ENCODE measurements at regions not wholly inside any gene's neighbourhood (a gene's known extent, or its start where the extent isn't known, plus 50 kb on each side); places are given as distances from the start of the nearest gene placed in this dataset.

- Histone ChIP-seq H3K4me3 (no peak overlapping the region), H3K27ac (no peak overlapping the region)
- TF ChIP-seq, protein P1, sequence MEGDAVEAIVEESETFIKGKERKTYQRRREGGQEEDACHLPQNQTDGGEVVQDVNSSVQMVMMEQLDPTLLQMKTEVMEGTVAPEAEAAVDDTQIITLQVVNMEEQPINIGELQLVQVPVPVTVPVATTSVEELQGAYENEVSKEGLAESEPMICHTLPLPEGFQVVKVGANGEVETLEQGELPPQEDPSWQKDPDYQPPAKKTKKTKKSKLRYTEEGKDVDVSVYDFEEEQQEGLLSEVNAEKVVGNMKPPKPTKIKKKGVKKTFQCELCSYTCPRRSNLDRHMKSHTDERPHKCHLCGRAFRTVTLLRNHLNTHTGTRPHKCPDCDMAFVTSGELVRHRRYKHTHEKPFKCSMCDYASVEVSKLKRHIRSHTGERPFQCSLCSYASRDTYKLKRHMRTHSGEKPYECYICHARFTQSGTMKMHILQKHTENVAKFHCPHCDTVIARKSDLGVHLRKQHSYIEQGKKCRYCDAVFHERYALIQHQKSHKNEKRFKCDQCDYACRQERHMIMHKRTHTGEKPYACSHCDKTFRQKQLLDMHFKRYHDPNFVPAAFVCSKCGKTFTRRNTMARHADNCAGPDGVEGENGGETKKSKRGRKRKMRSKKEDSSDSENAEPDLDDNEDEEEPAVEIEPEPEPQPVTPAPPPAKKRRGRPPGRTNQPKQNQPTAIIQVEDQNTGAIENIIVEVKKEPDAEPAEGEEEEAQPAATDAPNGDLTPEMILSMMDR (IDR thresholded peaks at IDR 0.05) = no peak
- DNase-seq (ENCODE audit: low spot score) = no peak
Measured at GRCh38 chr18:61749031-61749430, 143.8 kb downstream of the RNF152 start.

GRCh38 chr18:61748004-61748403, 144.8 kb downstream of the RNF152 start:
- no peak overlapping the region for H3K27ac ChIP-seq
- no peak for DNase-seq (ENCODE audit: low spot score)

GRCh38 chr18:61743775-61744531, 148.9 kb downstream of the RNF152 start:
- Histone ChIP-seq H3K4me3 (no peak overlapping the region), H3K27ac (peak overlapping the region; percentile 86 to 98)
- DNase-seq (ENCODE audit: low spot score) = no peak
- TF ChIP-seq, protein P1 (IDR thresholded peaks at IDR 0.05) = no peak

More at GRCh38 chr18:61748004-61748403, 144.8 kb downstream of the RNF152 start:
- no peak overlapping the region for H3K4me3 ChIP-seq
- TF ChIP-seq, protein P1 (IDR thresholded peaks at IDR 0.05) = no peak

DNA sequence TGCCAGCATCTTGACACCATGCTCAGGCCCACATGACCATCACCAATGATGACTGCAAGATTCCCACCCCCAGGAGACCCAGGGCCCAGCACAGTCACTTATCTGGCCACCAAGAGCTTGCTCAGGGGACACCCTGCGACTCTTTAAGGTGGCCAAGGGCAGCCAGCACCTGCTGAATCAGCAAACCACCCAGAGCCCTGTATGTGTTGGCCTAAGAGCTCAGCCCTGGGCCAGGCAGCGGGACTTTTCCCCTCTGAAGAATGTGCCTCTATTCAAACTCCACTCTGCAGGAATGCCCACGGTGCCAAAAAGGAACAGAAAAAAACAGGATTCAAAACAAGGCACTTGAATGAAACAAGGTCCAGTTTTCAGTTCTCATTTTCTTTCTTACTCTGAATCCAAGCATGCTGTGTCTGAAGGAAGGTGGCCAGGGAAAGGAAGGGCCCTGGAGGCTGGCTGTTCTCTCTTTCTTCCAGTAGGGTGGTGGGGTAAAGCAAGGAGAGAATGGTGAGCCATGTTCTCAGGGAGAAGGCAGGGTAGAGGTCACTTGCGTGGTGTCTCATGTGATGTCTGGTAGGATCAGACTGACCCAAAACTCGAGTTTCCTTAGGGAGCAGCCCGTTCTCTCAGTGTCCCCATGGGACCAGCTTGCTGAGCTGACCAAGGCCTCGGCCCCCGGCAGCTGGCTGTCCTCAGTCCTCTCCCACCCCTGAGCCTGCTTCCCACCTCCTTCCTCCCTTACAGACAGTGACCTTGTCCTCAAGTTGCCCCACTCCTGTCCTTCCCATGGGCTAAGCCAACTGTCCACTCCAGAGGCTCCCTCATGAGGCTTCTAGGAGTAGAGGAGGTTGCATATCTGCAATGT, 150.0 kb downstream of the RNF152 start:
- peak; percentile 92 for DNase-seq (ENCODE audit: low spot score)
- Histone ChIP-seq H3K4me3 (no peak overlapping the region), H3K27ac (peak overlapping the region; percentile 86 to 98)
- TF ChIP-seq, protein P1 (IDR thresholded peaks at IDR 0.05) = no peak

DNA sequence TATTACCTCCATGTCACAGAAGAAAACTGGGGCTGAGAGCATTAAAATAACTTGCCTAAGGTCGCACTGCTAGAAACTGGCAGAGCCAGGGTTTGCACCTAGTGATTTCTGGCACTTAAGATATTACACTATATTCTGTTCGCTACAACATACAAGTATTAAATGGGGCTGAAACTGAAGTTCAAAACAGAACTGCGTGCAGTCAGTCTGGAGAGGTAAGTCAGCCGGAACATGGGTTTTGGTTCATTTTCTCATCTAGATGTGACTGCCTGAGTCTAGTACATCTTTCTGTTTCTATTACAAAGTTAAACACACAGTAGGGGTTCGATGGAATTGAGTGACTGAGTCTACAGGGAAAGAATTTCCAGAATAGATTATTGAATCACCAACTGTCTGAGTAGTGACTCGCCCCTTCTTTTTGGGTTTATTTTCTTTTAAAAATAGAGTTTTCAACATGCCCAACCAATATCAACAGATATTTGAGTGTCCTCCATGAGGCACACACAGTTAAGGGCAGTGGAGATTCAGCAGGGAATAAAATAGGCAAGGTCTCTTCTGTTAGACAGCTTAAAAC, 150.8 kb downstream of the RNF152 start:
- TF ChIP-seq, protein P1 (IDR thresholded peaks at IDR 0.05) = no peak
- DNase-seq (ENCODE audit: low spot score) = no peak
- H3K4me3 ChIP-seq = no peak overlapping the region
- peak overlapping the region; percentile 86 to 98 for H3K27ac ChIP-seq

GRCh38 chr18:61738488-61738887, 154.3 kb downstream of the RNF152 start:
- no peak for DNase-seq (ENCODE audit: low spot score)
- Histone ChIP-seq H3K27ac (peak overlapping the region; percentile 86 to 96), H3K4me3 (no peak overlapping the region)
- TF ChIP-seq, protein P1 (IDR thresholded peaks at IDR 0.05) = no peak

Data from coronary artery (tissue), 2 donors.